A549 (cell line): ENCODE measurements at regions not wholly inside any gene's neighbourhood (a gene's known extent, or its start where the extent isn't known, plus 50 kb on each side); places are given as distances from the start of the nearest gene placed in this dataset.

Source experiments
- ATAC-seq, 2 experiments: fragments of 200-7000 bp in 1 of 2; fragments of >200 bp in 1 of 2; cut with Nextera tagmentation in 1 of 2; cut with Tn5 transposase in 1 of 2; 3 replicates each; pipeline versions ENCODE4 v1.8.0 to v1.9.1; 2018 to 2020; ENCODE audit warnings: mild to moderate bottlenecking in 1 of 2, moderate library complexity in 1 of 2
- CTCF ChIA-PET: fragments of 300-600 bp; sonication (Branson Sonifier 250); formaldehyde crosslinking; extraction: SDS; loops from one replicate; lab custom pipeline; 2021; ENCODE audit warnings: antibody characterized with exemption, inconsistent platforms; lab: Yijun Ruan, JAX
- POLR2A ChIA-PET: fragments of 350-600 bp; formaldehyde crosslinking; extraction: SDS; loops from one replicate; lab custom pipeline; 2021; ENCODE audit warnings: antibody characterized with exemption, inconsistent platforms; lab: Yijun Ruan, JAX
- DNase-seq, 2 experiments: peaks; one replicate each; pipeline versions ENCODE4 v3.0.0 to v3.0.0-alpha.2; 2011 to 2016; ENCODE audit warnings: low read depth in 1 of 2, low spot score in 1 of 2
- FAIRE-seq: peaks from 2 replicates; lab custom pipeline; 2011; peaks lifted over from hg19 to GRCh38; lab: Jason Lieb, UNC
- H3K27ac ChIP-seq, 2 experiments: fragments of >200 bp; sonication (Bioruptor Twin); formaldehyde crosslinking; 3 replicates each; pipeline ENCODE4 v1.5.1; 2016 to 2017
- H3K4me1 ChIP-seq: fragments of >200 bp; sonication (Bioruptor Twin); formaldehyde crosslinking; 3 replicates; pipeline ENCODE4 v1.6.1; 2016
- H3K4me2 ChIP-seq: fragments of >200 bp; sonication (Bioruptor Twin); formaldehyde crosslinking; 3 replicates; pipeline ENCODE4 v1.6.1; 2016
- H3K4me3 ChIP-seq: fragments of >200 bp; sonication (Bioruptor Twin); formaldehyde crosslinking; 3 replicates; pipeline ENCODE4 v1.5.1; 2016
- H3K9me3 ChIP-seq: fragments of >200 bp; sonication (Bioruptor Twin); formaldehyde crosslinking; 3 replicates; pipeline ENCODE4 v1.6.1; 2016
- ATOH8 ChIP-seq: fragments of 250-450 bp; sonication (Bioruptor Pico); IDR thresholded peaks from 2 replicates; pipeline ENCODE4 v1.5.0; 2020; ENCODE audit warnings: low read depth, mild to moderate bottlenecking, moderate library complexity
- BHLHE40 ChIP-seq: IDR thresholded peaks from 2 replicates; pipeline ENCODE4 v1.6.1; 2012; ENCODE audit warnings: low read depth, low read length, inconsistent platforms
- CBX2 ChIP-seq: fragments of 200-600 bp; sonication (generic); IDR thresholded peaks from 2 replicates; pipeline ENCODE4 v1.6.1; 2016; ENCODE audit warnings: low read depth, mild to moderate bottlenecking, borderline replicate concordance
- CEBPB ChIP-seq, 2 experiments: fragments of >200 bp in 1 of 2; sonication (Bioruptor Twin) in 1 of 2; formaldehyde crosslinking in 1 of 2; IDR thresholded peaks; 2 replicates each; pipeline ENCODE4 v1.6.1; 2012 to 2016
- CHD2 ChIP-seq: fragments of 150-350 bp; IDR thresholded peaks from 2 replicates; pipeline ENCODE4 v1.6.1; 2014; ENCODE audit warnings: low read length; ENCODE audit not compliant: partially characterized antibody
- CTCF ChIP-seq: fragments of >200 bp; sonication (Bioruptor Twin); formaldehyde crosslinking; IDR thresholded peaks from 3 replicates; pipeline ENCODE4 v1.5.1; 2016
- EHF ChIP-seq: fragments of 250-450 bp; sonication (Bioruptor Pico); IDR thresholded peaks from 2 replicates; pipeline ENCODE4 v1.5.0; 2020; ENCODE audit warnings: mild to moderate bottlenecking
- FOSB ChIP-seq: fragments of 250-450 bp; sonication (Bioruptor Pico); IDR thresholded peaks from 2 replicates; pipeline ENCODE4 v1.5.0; 2020; ENCODE audit warnings: mild to moderate bottlenecking, moderate library complexity
- FOSL2 ChIP-seq, 2 experiments: fragments of 450-650 bp in 1 of 2; fragments of >200 bp in 1 of 2; sonication (Bioruptor Twin) in 1 of 2; formaldehyde crosslinking; IDR thresholded peaks; 2 replicates each; pipeline versions ENCODE4 v1.5.0 to v1.6.1; 2016 to 2020; ENCODE audit warnings: mild to moderate bottlenecking in 1 of 2, moderate library complexity in 1 of 2
- GATA3 ChIP-seq: IDR thresholded peaks from 2 replicates; pipeline ENCODE4 v1.6.1; 2012; ENCODE audit warnings: borderline replicate concordance
- HEYL ChIP-seq: fragments of 250-450 bp; sonication (Bioruptor Pico); IDR thresholded peaks from 2 replicates; pipeline ENCODE4 v1.8.0; 2021; ENCODE audit warnings: mild to moderate bottlenecking, moderate library complexity
- HMGXB4 ChIP-seq: fragments of 250-450 bp; sonication (Bioruptor Pico); IDR thresholded peaks from 2 replicates; pipeline ENCODE4 v1.5.0; 2021; ENCODE audit warnings: mild to moderate bottlenecking, moderate library complexity, borderline replicate concordance
- HOXA7 ChIP-seq: fragments of 250-450 bp; sonication (Bioruptor Pico); IDR thresholded peaks from 2 replicates; pipeline ENCODE4 v1.5.0; 2020; ENCODE audit warnings: mild to moderate bottlenecking, moderate library complexity
- JUN ChIP-seq, 2 experiments: fragments of >200 bp; sonication (Bioruptor Twin); formaldehyde crosslinking; IDR thresholded peaks; 2 replicates in 1 of 2; 3 replicates in 1 of 2; pipeline ENCODE4 v1.6.1; 2016 to 2017
- JUNB ChIP-seq: fragments of >200 bp; sonication (Bioruptor Twin); formaldehyde crosslinking; IDR thresholded peaks from 2 replicates; pipeline ENCODE4 v1.6.1; 2016
- KDM5A ChIP-seq: fragments of 200-600 bp; sonication (generic); IDR thresholded peaks from 2 replicates; pipeline ENCODE4 v1.6.1; 2016; ENCODE audit warnings: antibody characterized with exemption, mild to moderate bottlenecking
- MAFK ChIP-seq: fragments of 450-650 bp; IDR thresholded peaks from 2 replicates; pipeline ENCODE4 v1.6.1; 2014; ENCODE audit not compliant: partially characterized antibody
- MYC ChIP-seq: IDR thresholded peaks from 2 replicates; pipeline ENCODE4 v1.6.1; 2012; ENCODE audit warnings: mild to moderate bottlenecking, inconsistent platforms, low read length, improper control_type of control experiment, borderline replicate concordance
- RAD21 ChIP-seq, 2 experiments: fragments of >200 bp in 1 of 2; sonication (Bioruptor Twin) in 1 of 2; formaldehyde crosslinking in 1 of 2; IDR thresholded peaks in 1 of 2; conservative IDR thresholded peaks in 1 of 2; 2 replicates in 1 of 2; 3 replicates in 1 of 2; pipeline ENCODE4 v1.6.1; 2012 to 2018; ENCODE audit warnings: inconsistent platforms in 1 of 2
- RFX5 ChIP-seq: fragments of 450-650 bp; IDR thresholded peaks from 2 replicates; pipeline ENCODE4 v1.7.1; 2014; ENCODE audit warnings: antibody characterized with exemption, mild to moderate bottlenecking, moderate library complexity
- RNF2 ChIP-seq: fragments of 200-600 bp; sonication (generic); IDR thresholded peaks from 2 replicates; pipeline ENCODE4 v1.6.1; 2016; ENCODE audit warnings: low read depth, mild to moderate bottlenecking, antibody characterized with exemption, moderate library complexity, borderline replicate concordance
- SMC3 ChIP-seq: fragments of >200 bp; sonication (Bioruptor Twin); formaldehyde crosslinking; IDR thresholded peaks from 3 replicates; pipeline ENCODE4 v1.6.1; 2018; ENCODE audit warnings: inconsistent platforms
- SREBF2 ChIP-seq: fragments of 450-650 bp; IDR thresholded peaks from 2 replicates; pipeline ENCODE4 v1.6.1; 2014; ENCODE audit warnings: mild to moderate bottlenecking, moderate library complexity
- TP53 ChIP-seq: fragments of 250-450 bp; sonication (Bioruptor Pico); IDR thresholded peaks from 2 replicates; pipeline ENCODE4 v1.5.0; 2021; ENCODE audit warnings: mild to moderate bottlenecking, moderate library complexity
- ZC3H11A ChIP-seq: fragments of 450-650 bp; IDR thresholded peaks from 2 replicates; pipeline ENCODE4 v1.6.1; 2014; ENCODE audit warnings: antibody characterized with exemption, mild to moderate bottlenecking
- WGBS: methylation state at CpG from one replicate; pipeline ENCODE4 v1.1.6; 2017; ENCODE audit errors: missing lambda C conversion rate; 5-methylcytosine and 5-hydroxymethylcytosine counted together

- Histone ChIP-seq H3K4me1 (no peaks in the 10 kb centered on the region), H3K9me3 (no peaks in the 10 kb centered on the region), H3K4me2 (no peak overlapping the region), H3K4me3 (no peak overlapping the region), H3K27ac (no peak overlapping the region)
- FAIRE-seq (no peak), ATAC-seq (no peak), DNase-seq (no peak)
- POLR2A ChIA-PET, result no interaction called here
- WGBS, result 34% methylated on average over 5 of the region's 6 CpGs
- CTCF ChIA-PET, result no interaction called here
- TF ChIP-seq HOXA7 (CRISPR knock-in tag), result no peak
- no peak for TF ChIP-seq FOSB (CRISPR knock-in tag)
- no peak for TF ChIP-seq RNF2
- TF ChIP-seq JUN (IDR thresholded peaks at IDR 0.05), result no peak
- TF ChIP-seq ZC3H11A, result no peak
- no peak for TF ChIP-seq RAD21 (conservative IDR thresholded peaks at IDR 0.05 in 1 of 2, IDR thresholded peaks at IDR 0.05 in 1 of 2)
- no peak for TF ChIP-seq ATOH8 (CRISPR knock-in tag)
- no peak for TF ChIP-seq KDM5A
- no peak for TF ChIP-seq CBX2
- TF ChIP-seq RFX5, result no peak
- no peak for TF ChIP-seq TP53 (CRISPR knock-in tag)
- no peak for TF ChIP-seq BHLHE40
- TF ChIP-seq MYC, result no peak
- no peak for TF ChIP-seq SMC3
Observed at GRCh38 chr1:5692664-5693063, 299.6 kb downstream of the NPHP4 start.

GRCh38 chr1:5691795-5692509, 300.3 kb downstream of the NPHP4 start:
- no peak for FAIRE-seq
- TF ChIP-seq HEYL (CRISPR knock-in tag), result no peak
- no peak for TF ChIP-seq JUNB
- no peak for TF ChIP-seq HOXA7 (CRISPR knock-in tag)
- TF ChIP-seq HMGXB4 (CRISPR knock-in tag), result no peak
- TF ChIP-seq CEBPB (IDR thresholded peaks at IDR 0.05), result no peak
- no peak for TF ChIP-seq FOSL2 (IDR thresholded peaks at IDR 0.05)
- no peak for TF ChIP-seq FOSL2 (CRISPR knock-in tag; IDR thresholded peaks at IDR 0.05)
- no peak for TF ChIP-seq MAFK
- TF ChIP-seq, all 56 proteins: peak for 0
- H3K4me3 ChIP-seq, result no peak overlapping the region
- no peak overlapping the region for H3K4me2 ChIP-seq
- 31% methylated on average over 19 of the region's 20 CpGs for WGBS
- CTCF ChIA-PET, result no interaction called here
- no peaks in the 10 kb centered on the region for H3K9me3 ChIP-seq
- DNase-seq (no peak), ATAC-seq (no peak)
- no peaks in the 10 kb centered on the region for H3K4me1 ChIP-seq
- POLR2A ChIA-PET, result no interaction called here
- H3K27ac ChIP-seq, result no peak overlapping the region

GRCh38 chr1:5690898-5691297, 301.3 kb downstream of the NPHP4 start:
- DNase-seq (no peak), FAIRE-seq (no peak), ATAC-seq (no peak)
- WGBS, result 18% methylated on average over 13 of the region's 13 CpGs
- Histone ChIP-seq H3K4me3 (no peak overlapping the region), H3K4me1 (no peaks in the 10 kb centered on the region), H3K27ac (no peak overlapping the region), H3K4me2 (no peak overlapping the region)
- POLR2A ChIA-PET, result no interaction called here
- TF ChIP-seq GATA3, result no peak
- no peak for TF ChIP-seq SMC3
- no peak for TF ChIP-seq SREBF2
- no peak for TF ChIP-seq EHF
- no peak for TF ChIP-seq CTCF
- no peak for TF ChIP-seq FOSL2 (IDR thresholded peaks at IDR 0.05)
- no peak for TF ChIP-seq FOSL2 (CRISPR knock-in tag; IDR thresholded peaks at IDR 0.05)
- TF ChIP-seq CHD2, result no peak
- TF ChIP-seq, all 56 proteins: peak for 0
- no peaks in the 10 kb centered on the region for H3K9me3 ChIP-seq
- CTCF ChIA-PET, result no interaction called here
